WTC11 (cell line): ENCODE measurements at regions not wholly inside any gene's neighbourhood (a gene's known extent, or its start where the extent isn't known, plus 50 kb on each side); places are given as distances from the start of the nearest gene placed in this dataset.

Source experiments
- ATAC-seq: fragments of 200-7000 bp; cut with Tn5 transposase; 2 replicates; pipeline ENCODE4 v1.10.0; 2021; ENCODE audit warnings: mild to moderate bottlenecking, moderate library complexity
- CTCF ChIA-PET: fragments of 300-600 bp; sonication (Branson Sonifier 250); formaldehyde crosslinking; loops from one replicate; lab custom pipeline; 2021; ENCODE audit warnings: antibody characterized with exemption; lab: Charles Lee
- POLR2A ChIA-PET: fragments of 350-600 bp; sonication (Branson Sonifier 250); formaldehyde crosslinking; loops from one replicate; lab custom pipeline; 2021; ENCODE audit warnings: antibody characterized with exemption; lab: Charles Lee
- DNase-seq: peaks from one replicate; pipeline ENCODE4 v3.0.0; 2021; ENCODE audit warnings: low spot score
- H3K27ac Mint-ChIP-seq: 2 replicates; pipeline ENCODE4 v1.8.0; 2021; ENCODE audit warnings: mixed read lengths
- H3K27me3 Mint-ChIP-seq: 2 replicates; pipeline ENCODE4 v1.8.0; 2021; ENCODE audit warnings: low read depth, mild to moderate bottlenecking, moderate library complexity, mixed read lengths
- H3K36me3 Mint-ChIP-seq: 2 replicates; pipeline ENCODE4 v1.8.0; 2021; ENCODE audit warnings: mixed read lengths
- H3K4me1 Mint-ChIP-seq: 2 replicates; pipeline ENCODE4 v1.8.0; 2022; ENCODE audit warnings: mixed read lengths
- H3K4me3 Mint-ChIP-seq: 2 replicates; pipeline ENCODE4 v1.8.0; 2021; ENCODE audit warnings: mild to moderate bottlenecking, moderate library complexity, mixed read lengths
- H3K9me3 Mint-ChIP-seq: 2 replicates; pipeline ENCODE4 v1.8.0; 2021; ENCODE audit warnings: mixed read lengths
- ATF1 ChIP-seq: sonication (generic); formaldehyde crosslinking; IDR thresholded peaks from 2 replicates; pipeline ENCODE4 v1.8.1; 2023; ENCODE audit warnings: mild to moderate bottlenecking, moderate library complexity, missing genetic modification reagents
- E2F1 ChIP-seq: sonication (generic); formaldehyde crosslinking; IDR thresholded peaks from 2 replicates; pipeline ENCODE4 v1.8.0; 2022; ENCODE audit warnings: mild to moderate bottlenecking, missing genetic modification reagents
- ERG ChIP-seq: fragments of 250-450 bp; sonication (Bioruptor Pico); IDR thresholded peaks from 2 replicates; pipeline ENCODE4 v1.8.0; 2021; ENCODE audit warnings: mild to moderate bottlenecking
- ESRRA ChIP-seq: sonication (generic); formaldehyde crosslinking; IDR thresholded peaks from 2 replicates; pipeline ENCODE4 v1.8.1; 2022; ENCODE audit warnings: mild to moderate bottlenecking, missing genetic modification reagents, borderline replicate concordance
- FOXP4 ChIP-seq: sonication (generic); formaldehyde crosslinking; IDR thresholded peaks from 2 replicates; pipeline ENCODE4 v1.8.0; 2022; ENCODE audit warnings: mild to moderate bottlenecking, missing genetic modification reagents
- HMGXB4 ChIP-seq: sonication (generic); formaldehyde crosslinking; IDR thresholded peaks from 2 replicates; pipeline ENCODE4 v1.8.1; 2023; ENCODE audit warnings: mild to moderate bottlenecking, moderate library complexity, missing genetic modification reagents
- IRF2 ChIP-seq: sonication (generic); formaldehyde crosslinking; IDR thresholded peaks from 2 replicates; pipeline ENCODE4 v1.8.0; 2022; ENCODE audit warnings: low read depth, missing genetic modification reagents, borderline replicate concordance
- JAZF1 ChIP-seq: fragments of 250-450 bp; sonication (Bioruptor Pico); IDR thresholded peaks from 2 replicates; pipeline ENCODE4 v1.9.0; 2021; ENCODE audit warnings: moderate library complexity, mild to moderate bottlenecking, inconsistent platforms
- JUN ChIP-seq: sonication (generic); formaldehyde crosslinking; IDR thresholded peaks from 2 replicates; pipeline ENCODE4 v1.8.0; 2023; ENCODE audit warnings: mild to moderate bottlenecking, missing genetic modification reagents
- NFE2L1 ChIP-seq: sonication (generic); formaldehyde crosslinking; IDR thresholded peaks from 2 replicates; pipeline ENCODE4 v1.8.1; 2023; ENCODE audit warnings: missing genetic modification reagents
- NFYB ChIP-seq: sonication (generic); formaldehyde crosslinking; conservative IDR thresholded peaks from 2 replicates; pipeline ENCODE4 v1.8.0; 2022; ENCODE audit warnings: low read depth, missing genetic modification reagents
- NR1H2 ChIP-seq: sonication (generic); formaldehyde crosslinking; IDR thresholded peaks from 2 replicates; pipeline ENCODE4 v1.9.0; 2021; ENCODE audit warnings: mild to moderate bottlenecking, moderate library complexity, missing genetic modification reagents
- NR2C2 ChIP-seq: sonication (generic); formaldehyde crosslinking; IDR thresholded peaks from 2 replicates; pipeline ENCODE4 v1.8.0; 2022; ENCODE audit warnings: mild to moderate bottlenecking, missing genetic modification reagents
- NR3C1 ChIP-seq: sonication (generic); formaldehyde crosslinking; conservative IDR thresholded peaks from 2 replicates; pipeline ENCODE4 v1.8.1; 2023; ENCODE audit warnings: low read depth, mild to moderate bottlenecking, missing genetic modification reagents
- OVOL2 ChIP-seq: fragments of 250-450 bp; sonication (Bioruptor Pico); IDR thresholded peaks from 2 replicates; pipeline ENCODE4 v1.9.0; 2021; ENCODE audit warnings: mild to moderate bottlenecking, borderline replicate concordance
- ZMAT4 ChIP-seq: fragments of 250-450 bp; sonication (Bioruptor Pico); IDR thresholded peaks from 2 replicates; pipeline ENCODE4 v1.9.0; 2021; ENCODE audit warnings: mild to moderate bottlenecking
- ZNF138 ChIP-seq: sonication (generic); formaldehyde crosslinking; conservative IDR thresholded peaks from 2 replicates; pipeline ENCODE4 v1.8.1; 2022; ENCODE audit warnings: mild to moderate bottlenecking, moderate library complexity, missing genetic modification reagents
- ZNF219 ChIP-seq: sonication (generic); formaldehyde crosslinking; IDR thresholded peaks from 2 replicates; pipeline ENCODE4 v1.8.0; 2023; ENCODE audit warnings: missing genetic modification reagents, mild to moderate bottlenecking, borderline replicate concordance
- ZNF512 ChIP-seq: sonication (generic); formaldehyde crosslinking; IDR thresholded peaks from 2 replicates; pipeline ENCODE4 v1.8.1; 2022; ENCODE audit warnings: missing genetic modification reagents, borderline replicate concordance
- ZNF671 ChIP-seq: fragments of 250-450 bp; sonication (Bioruptor Pico); IDR thresholded peaks from 2 replicates; pipeline ENCODE4 v1.8.0; 2021; ENCODE audit warnings: mild to moderate bottlenecking

GRCh38 chr5:152187668-152188067 lies 217.4 kb downstream of the NMUR2 start:
- Mint-ChIP-seq H3K36me3 (no peaks in the 10 kb centered on the region), H3K4me1 (peaks cover 8% of the 10 kb centered on the region), H3K27me3 (no peaks in the 10 kb centered on the region), H3K4me3 (no peak overlapping the region), H3K9me3 (peaks cover 33% of the 10 kb centered on the region), H3K27ac (no peak overlapping the region)
- POLR2A ChIA-PET, result no interaction called here
- ATAC-seq, result no peak
- no peak for DNase-seq
- CTCF ChIA-PET, result no interaction called here
- TF ChIP-seq ATF1 (no peak), NR3C1 (CRISPR knock-in tag) (no peak)

- ATAC-seq (no peak), DNase-seq (no peak)
These were observed 219.4 kb downstream of the NMUR2 start for GRCh38 chr5:152185547-152186245.

GRCh38 chr5:152184266-152184665 lies 220.8 kb downstream of the NMUR2 start:
- Mint-ChIP-seq H3K36me3 (peaks cover 16% of the 10 kb centered on the region), H3K27me3 (no peaks in the 10 kb centered on the region; the same call in 1 of the 2 replicates), H3K4me1 (peaks cover 8% of the 10 kb centered on the region), H3K9me3 (peaks cover 41% of the 10 kb centered on the region), H3K27ac (no peak overlapping the region), H3K4me3 (no peak overlapping the region)
- ChIA-PET CTCF (interaction anchor here (1.4 kb wide), 1 partner anchor 359 kb away, joined by 3 read pairs; no protein-coding TSS in a partner anchor), POLR2A (no interaction called here)
- DNase-seq (no peak), ATAC-seq (no peak)
- TF ChIP-seq JAZF1 (CRISPR knock-in tag) (no peak), NR1H2 (no peak), NR3C1 (CRISPR knock-in tag) (no peak), NFE2L1 (no peak), HMGXB4 (CRISPR knock-in tag) (no peak), ZNF219 (CRISPR knock-in tag) (no peak), OVOL2 (CRISPR knock-in tag) (no peak)
- TF ChIP-seq, all 79 proteins: peak for 0

More at GRCh38 chr5:152185547-152186245, 219.4 kb downstream of the NMUR2 start:
- peaks cover 8% of the 10 kb centered on the region for H3K4me1 Mint-ChIP-seq
- no peak overlapping the region for H3K4me3 Mint-ChIP-seq
- ChIA-PET CTCF (interaction anchor here (1.4 kb wide), 1 partner anchor 360 kb away, joined by 3 read pairs; no protein-coding TSS in a partner anchor), POLR2A (no interaction called here)
- H3K9me3 Mint-ChIP-seq, result peaks cover 26% of the 10 kb centered on the region
- H3K27me3 Mint-ChIP-seq, result no peaks in the 10 kb centered on the region
- peaks cover 2% of the 10 kb centered on the region for H3K36me3 Mint-ChIP-seq
- TF ChIP-seq ESRRA (CRISPR knock-in tag) (no peak), JUN (CRISPR knock-in tag) (no peak), NFYB (no peak), ZNF671 (CRISPR knock-in tag) (no peak), E2F1 (CRISPR knock-in tag) (no peak), IRF2 (no peak), ZNF219 (CRISPR knock-in tag) (no peak)
- H3K27ac Mint-ChIP-seq, result no peak overlapping the region

- peaks cover 30% of the 10 kb centered on the region for H3K9me3 Mint-ChIP-seq
- H3K4me3 Mint-ChIP-seq, result no peak overlapping the region
- no peak for ATAC-seq
- H3K36me3 Mint-ChIP-seq, result peaks cover 23% of the 10 kb centered on the region
- peaks cover 28% of the 10 kb centered on the region for H3K4me1 Mint-ChIP-seq
- H3K27ac Mint-ChIP-seq, result no peak overlapping the region
- POLR2A ChIA-PET, result no interaction called here
- no peaks in the 10 kb centered on the region; the same call in 1 of the 2 replicates for H3K27me3 Mint-ChIP-seq
- no peak for DNase-seq
- CTCF ChIA-PET, result no interaction called here
- TF ChIP-seq ZNF138 (CRISPR knock-in tag), result no peak
- no peak for TF ChIP-seq ERG
- TF ChIP-seq FOXP4 (CRISPR knock-in tag), result no peak
- TF ChIP-seq ZNF512 (CRISPR knock-in tag), result no peak
- no peak for TF ChIP-seq JUN (CRISPR knock-in tag)
- TF ChIP-seq NR2C2, result no peak
- TF ChIP-seq ZMAT4 (CRISPR knock-in tag), result no peak
These were observed 223.6 kb downstream of the NMUR2 start for GRCh38 chr5:152181461-152181860.
